Lung (tissue), 11 donors: ENCODE measurements at regions not wholly inside any gene's neighbourhood (a gene's known extent, or its start where the extent isn't known, plus 50 kb on each side); places are given as distances from the start of the nearest gene placed in this dataset.

ENCODE experiments used
- ATAC-seq: fragments of 200-7000 bp; cut with Tn5 transposase; one replicate; pipeline ENCODE4 v1.9.1; 2020; ENCODE audit warnings: moderate number of reproducible peaks; ENCODE audit not compliant: insufficient read depth, low FRiP score
- DNase-seq, 3 donors: peaks; one replicate each; pipeline ENCODE4 v3.0.0-alpha.2; 2013 to 2017
- H3K27ac ChIP-seq, 2 donors: one replicate each; pipeline ENCODE4 v1.5.1; 2013; ENCODE audit warnings: mild to moderate bottlenecking in 2 of 2, moderate library complexity in 2 of 2, control low read depth in 1 of 2, inconsistent platforms in 1 of 2, low read depth in 1 of 2, low read length in 1 of 2
- H3K27me3 ChIP-seq, 3 donors: one replicate each; pipeline ENCODE4 v1.5.1; 2013; ENCODE audit warnings: low read length in 2 of 3; ENCODE audit not compliant: control insufficient read depth in 3 of 3, insufficient read depth in 3 of 3
- H3K36me3 ChIP-seq, 4 donors: one replicate each; pipeline ENCODE4 v1.5.1; 2013; ENCODE audit warnings: low read length in 4 of 4, mild to moderate bottlenecking in 1 of 4, moderate library complexity in 1 of 4; ENCODE audit not compliant: control insufficient read depth in 4 of 4, insufficient read depth in 4 of 4
- H3K4me1 ChIP-seq, 5 donors: one replicate each; pipeline ENCODE4 v1.5.1; 2013; ENCODE audit warnings: low read length in 5 of 5, mild to moderate bottlenecking in 2 of 5, moderate library complexity in 1 of 5; ENCODE audit not compliant: control insufficient read depth in 5 of 5, insufficient read depth in 5 of 5
- H3K4me3 ChIP-seq: one replicate; pipeline ENCODE4 v1.5.1; 2013; ENCODE audit warnings: mild to moderate bottlenecking, control low read depth, moderate library complexity
- H3K9ac ChIP-seq, 2 donors: one replicate each; pipeline ENCODE4 v1.5.1; 2013; ENCODE audit warnings: low read length in 2 of 2, control low read depth in 1 of 2; ENCODE audit not compliant: insufficient read depth in 1 of 2
- H3K9me3 ChIP-seq, 4 donors: one replicate each; pipeline ENCODE4 v1.5.1; 2013; ENCODE audit warnings: low read length in 3 of 4, mild to moderate bottlenecking in 1 of 4, moderate library complexity in 1 of 4; ENCODE audit not compliant: control insufficient read depth in 4 of 4, insufficient read depth in 3 of 4
- WGBS, 2 donors: extraction: QIAGEN DNeasy Blood & Tissue Kit; methylation state at CpG; one replicate each; pipeline ENCODE4 v1.1.7; 2013; 5-methylcytosine and 5-hydroxymethylcytosine counted together
- TF ChIP-seq, protein P1 (sequence below): IDR thresholded peaks from 2 replicates; pipeline ENCODE4 v1.5.1; 2012; ENCODE audit warnings: mild to moderate bottlenecking; ENCODE audit errors: control extremely low read depth, extremely low read depth
- donor health status: control.
- donor health status: control.
- donor health status: Bipolar disorder and iron deficiency.
- donor health status: healthy.
- donor health status: DM: yes; HTN: yes; CAD: no.

DNA sequence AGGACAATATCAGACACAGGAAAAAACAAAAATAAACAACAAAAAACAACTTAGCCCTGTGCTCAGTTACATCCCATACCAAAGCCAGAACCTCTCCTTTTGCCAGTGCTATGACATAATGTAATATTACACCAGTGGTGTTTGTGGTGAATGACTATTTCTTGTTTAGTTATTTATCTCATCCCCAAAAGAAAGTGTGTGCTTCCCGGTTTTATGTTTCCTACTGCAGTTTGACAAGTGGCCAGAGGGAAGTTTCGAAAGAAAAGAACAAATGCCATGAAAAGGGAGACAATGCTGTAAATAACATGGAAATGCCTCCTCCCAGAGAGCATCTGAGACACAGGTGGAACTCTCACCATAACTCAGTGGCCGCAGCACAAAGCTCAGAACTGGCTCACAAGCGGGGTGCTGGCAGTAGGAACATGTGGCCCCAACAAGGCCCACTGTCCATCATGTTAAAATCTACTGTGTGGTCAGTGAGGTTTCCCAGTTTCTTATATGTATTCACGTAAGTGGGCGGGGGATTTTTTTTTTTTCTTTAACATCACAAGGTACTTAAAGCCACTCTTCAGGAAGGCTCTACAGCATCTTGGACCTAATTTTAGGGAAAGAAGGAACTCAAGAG is 158.2 kb downstream of the BARHL2 start:
- DNase-seq (no peak), ATAC-seq (no peak)
- Histone ChIP-seq H3K4me3 (no peak overlapping the region), H3K9me3 (no peaks in the 10 kb centered on the region), H3K9ac (no peak overlapping the region), H3K36me3 (no peaks in the 10 kb centered on the region), H3K27me3 (no peaks in the 10 kb centered on the region), H3K4me1 (no peaks in the 10 kb centered on the region), H3K27ac (no peak overlapping the region)
- WGBS, 2 donors, result 80 to 82% methylated on average over 6 of the region's 6 CpGs
- TF ChIP-seq, protein P1, sequence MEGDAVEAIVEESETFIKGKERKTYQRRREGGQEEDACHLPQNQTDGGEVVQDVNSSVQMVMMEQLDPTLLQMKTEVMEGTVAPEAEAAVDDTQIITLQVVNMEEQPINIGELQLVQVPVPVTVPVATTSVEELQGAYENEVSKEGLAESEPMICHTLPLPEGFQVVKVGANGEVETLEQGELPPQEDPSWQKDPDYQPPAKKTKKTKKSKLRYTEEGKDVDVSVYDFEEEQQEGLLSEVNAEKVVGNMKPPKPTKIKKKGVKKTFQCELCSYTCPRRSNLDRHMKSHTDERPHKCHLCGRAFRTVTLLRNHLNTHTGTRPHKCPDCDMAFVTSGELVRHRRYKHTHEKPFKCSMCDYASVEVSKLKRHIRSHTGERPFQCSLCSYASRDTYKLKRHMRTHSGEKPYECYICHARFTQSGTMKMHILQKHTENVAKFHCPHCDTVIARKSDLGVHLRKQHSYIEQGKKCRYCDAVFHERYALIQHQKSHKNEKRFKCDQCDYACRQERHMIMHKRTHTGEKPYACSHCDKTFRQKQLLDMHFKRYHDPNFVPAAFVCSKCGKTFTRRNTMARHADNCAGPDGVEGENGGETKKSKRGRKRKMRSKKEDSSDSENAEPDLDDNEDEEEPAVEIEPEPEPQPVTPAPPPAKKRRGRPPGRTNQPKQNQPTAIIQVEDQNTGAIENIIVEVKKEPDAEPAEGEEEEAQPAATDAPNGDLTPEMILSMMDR, result no peak

DNA sequence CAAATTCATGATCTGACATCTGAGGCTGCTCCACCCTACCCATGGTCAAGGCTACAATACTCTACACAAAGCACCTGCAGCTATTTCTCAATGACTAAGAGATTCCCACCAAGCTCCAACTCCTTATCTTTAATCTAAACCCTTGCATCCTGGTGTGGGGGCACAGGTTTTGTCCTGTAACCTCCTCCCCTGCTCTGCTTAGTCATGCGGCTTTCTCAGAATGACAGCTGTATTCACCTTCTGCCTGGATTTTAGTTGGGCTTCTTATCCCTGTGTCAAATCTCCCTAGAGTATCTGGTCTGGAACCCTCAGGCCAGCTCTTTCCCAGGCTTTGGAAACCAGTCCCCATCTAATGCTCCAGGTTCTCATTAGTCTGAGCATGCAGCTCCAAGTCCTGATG is 159.0 kb downstream of the BARHL2 start:
- H3K36me3 ChIP-seq, result no peaks in the 10 kb centered on the region
- H3K9me3 ChIP-seq, result no peaks in the 10 kb centered on the region
- no peak overlapping the region for H3K4me3 ChIP-seq
- no peaks in the 10 kb centered on the region for H3K4me1 ChIP-seq
- 84 to 86% methylated on average over 1 of the region's 1 CpG for WGBS, 2 donors
- H3K27me3 ChIP-seq, result no peaks in the 10 kb centered on the region
- no peak overlapping the region for H3K27ac ChIP-seq
- ATAC-seq (no peak), DNase-seq (no peak)
- H3K9ac ChIP-seq, result no peak overlapping the region
- TF ChIP-seq, protein P1, result no peak

DNA sequence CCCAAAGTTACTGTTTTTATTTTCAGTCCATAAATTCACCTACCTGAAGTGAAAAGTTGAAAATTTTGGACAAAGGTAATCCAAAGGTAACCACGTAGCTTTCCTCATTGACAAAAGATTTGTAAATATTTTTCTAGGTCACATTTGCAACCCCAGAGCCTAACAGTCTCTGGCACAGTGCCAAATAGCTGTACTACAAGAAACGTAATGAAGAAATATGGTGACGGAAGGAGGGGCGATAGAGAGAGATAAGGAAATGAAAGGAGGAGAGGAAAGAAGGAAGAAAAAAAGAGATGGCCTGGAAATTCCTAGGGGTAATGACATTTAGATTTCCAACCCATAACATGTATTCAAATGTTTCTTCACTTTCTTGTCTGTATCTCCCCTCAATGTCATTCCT is 159.4 kb downstream of the BARHL2 start:
- H3K27ac ChIP-seq, result no peak overlapping the region
- TF ChIP-seq, protein P1, result no peak
- no peak overlapping the region for H3K4me3 ChIP-seq
- DNase-seq, result no peak
- no peak overlapping the region for H3K9ac ChIP-seq
- H3K36me3 ChIP-seq, result no peaks in the 10 kb centered on the region
- no peaks in the 10 kb centered on the region for H3K9me3 ChIP-seq
- ATAC-seq, result no peak
- no peaks in the 10 kb centered on the region for H3K27me3 ChIP-seq
- no peaks in the 10 kb centered on the region for H3K4me1 ChIP-seq
- WGBS, 2 donors, result 38 to 46% methylated on average over 4 of the region's 4 CpGs
